Glutamatergic neuron (in vitro differentiated cells): ENCODE measurements at regions not wholly inside any gene's neighbourhood (a gene's known extent, or its start where the extent isn't known, plus 50 kb on each side); places are given as distances from the start of the nearest gene placed in this dataset.
A peak's percentile ranks its signal among the peaks of the same experiment; 100 is the strongest.

ENCODE experiments used
- DNase-seq: peaks from one replicate; pipeline ENCODE4 v3.0.0; 2022
- H3K27ac Mint-ChIP-seq: one replicate; pipeline ENCODE4 v1.8.0; 2020; ENCODE audit warnings: mild to moderate bottlenecking, mixed read lengths, inconsistent platforms; ENCODE audit not compliant: unreplicated experiment
- H3K27me3 Mint-ChIP-seq: one replicate; pipeline ENCODE4 v1.8.0; 2020; ENCODE audit warnings: mild to moderate bottlenecking, moderate library complexity, mixed read lengths, inconsistent platforms; ENCODE audit not compliant: unreplicated experiment
- H3K36me3 Mint-ChIP-seq: one replicate; pipeline ENCODE4 v1.8.0; 2020; ENCODE audit warnings: mild to moderate bottlenecking, mixed read lengths, inconsistent platforms; ENCODE audit not compliant: unreplicated experiment
- H3K4me1 Mint-ChIP-seq: one replicate; pipeline ENCODE4 v1.8.0; 2020; ENCODE audit warnings: mild to moderate bottlenecking, low read depth, mixed read lengths, inconsistent platforms; ENCODE audit not compliant: unreplicated experiment
- H3K4me3 Mint-ChIP-seq: one replicate; pipeline ENCODE4 v1.8.0; 2020; ENCODE audit warnings: mild to moderate bottlenecking, mixed read lengths, inconsistent platforms; ENCODE audit not compliant: unreplicated experiment
- H3K9me3 Mint-ChIP-seq: one replicate; pipeline ENCODE4 v1.8.0; 2020; ENCODE audit warnings: mild to moderate bottlenecking, moderate library complexity, mixed read lengths, inconsistent platforms; ENCODE audit not compliant: unreplicated experiment
- CTCF ChIP-seq: fragments of 200-600 bp; sonication (generic); IDR thresholded peaks from one replicate; pipeline ENCODE4 v1.5.0; 2021; ENCODE audit not compliant: partially characterized antibody, unreplicated experiment

DNA sequence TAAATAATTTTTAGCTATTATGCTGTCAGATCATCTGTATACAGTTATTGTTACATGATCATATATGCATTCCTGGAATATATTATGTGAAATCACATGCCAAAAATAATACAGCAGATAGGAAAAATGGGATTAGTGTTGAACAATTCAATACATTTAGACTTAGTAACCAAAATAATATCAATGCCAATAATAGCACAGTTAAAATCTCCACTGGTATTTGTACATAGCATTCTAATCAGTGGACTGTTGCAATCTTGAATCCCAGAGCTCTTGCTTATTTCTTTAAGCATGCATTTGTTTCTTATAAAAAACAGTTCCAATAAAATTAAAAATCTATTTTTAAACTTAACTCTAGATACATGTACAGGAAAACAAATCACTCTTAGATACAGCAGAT lies 2772.2 kb downstream of the PCDH9 start:
- no peaks in the 10 kb centered on the region for H3K36me3 Mint-ChIP-seq
- peaks cover 5% of the 10 kb centered on the region for H3K4me1 Mint-ChIP-seq
- H3K9me3 Mint-ChIP-seq, result no peaks in the 10 kb centered on the region
- H3K27ac Mint-ChIP-seq, result no peak overlapping the region
- H3K27me3 Mint-ChIP-seq, result no peaks in the 10 kb centered on the region
- no peak for DNase-seq
- H3K4me3 Mint-ChIP-seq, result no peak overlapping the region
- no peak for TF ChIP-seq CTCF

DNA sequence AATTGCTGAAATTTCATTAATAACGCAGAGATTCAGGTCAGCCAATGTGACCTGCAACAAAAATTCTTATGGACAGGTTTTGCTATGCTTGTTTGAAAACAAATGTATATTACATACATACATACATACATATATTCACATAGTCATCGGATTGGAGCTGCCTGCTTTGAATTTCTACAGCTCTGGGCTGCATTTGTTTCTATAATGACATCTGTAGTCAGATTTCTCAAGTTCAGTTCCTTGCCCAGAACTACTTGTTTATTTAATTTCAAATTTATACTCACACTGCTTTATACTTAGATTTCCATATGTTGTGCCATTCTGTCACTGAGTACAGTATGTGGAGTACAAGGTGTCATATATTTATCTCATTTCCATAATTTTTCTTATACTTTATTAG lies 2775.0 kb downstream of the PCDH9 start:
- DNase-seq, result no peak
- TF ChIP-seq CTCF, result no peak
- Mint-ChIP-seq H3K36me3 (no peaks in the 10 kb centered on the region), H3K4me1 (peaks cover 5% of the 10 kb centered on the region), H3K9me3 (no peaks in the 10 kb centered on the region), H3K27ac (no peak overlapping the region), H3K27me3 (no peaks in the 10 kb centered on the region), H3K4me3 (no peak overlapping the region)

DNA sequence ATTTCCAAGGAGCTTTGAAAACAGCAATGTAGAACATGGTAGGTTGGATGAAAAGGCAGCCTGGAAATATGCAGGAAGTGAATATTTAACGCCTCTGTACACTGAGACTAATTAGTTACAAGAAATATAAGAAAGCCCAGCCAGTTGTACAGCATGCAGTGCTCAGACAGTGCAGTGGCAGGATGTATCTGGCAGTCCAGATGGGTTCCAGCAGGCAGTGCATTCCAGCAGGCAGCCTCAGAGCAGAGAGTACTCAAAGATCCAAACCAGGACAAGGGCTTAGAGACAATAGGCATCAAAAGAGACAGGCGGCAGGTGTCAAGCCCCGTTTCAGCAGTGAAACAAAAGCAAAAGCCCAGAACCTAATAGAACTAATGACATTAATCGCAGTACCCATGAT lies 2776.3 kb downstream of the PCDH9 start:
- no peak for TF ChIP-seq CTCF
- peaks cover 5% of the 10 kb centered on the region for H3K4me1 Mint-ChIP-seq
- no peak overlapping the region for H3K27ac Mint-ChIP-seq
- no peak overlapping the region for H3K4me3 Mint-ChIP-seq
- no peaks in the 10 kb centered on the region for H3K27me3 Mint-ChIP-seq
- H3K36me3 Mint-ChIP-seq, result no peaks in the 10 kb centered on the region
- DNase-seq, result peak; percentile 27
- H3K9me3 Mint-ChIP-seq, result no peaks in the 10 kb centered on the region

DNA sequence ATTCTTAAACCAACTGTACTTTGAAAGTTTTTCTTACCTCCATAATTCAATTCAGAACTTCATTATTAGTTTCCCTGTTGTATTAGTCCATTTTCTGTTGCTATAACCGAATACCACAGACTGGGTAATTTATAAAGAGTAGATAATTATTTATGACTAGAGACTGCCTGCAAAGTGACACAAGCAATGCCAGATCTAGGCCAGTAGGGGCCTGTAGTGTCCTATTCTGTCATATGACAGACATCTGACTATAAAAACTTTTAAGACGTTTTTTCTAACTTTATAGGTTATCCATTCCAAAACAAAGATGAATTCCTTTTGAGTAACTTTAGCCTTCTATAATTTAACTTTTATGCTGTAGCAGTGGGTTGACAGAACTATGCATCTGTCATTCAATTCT lies 2783.8 kb downstream of the PCDH9 start:
- Mint-ChIP-seq H3K4me1 (no peaks in the 10 kb centered on the region), H3K27ac (no peak overlapping the region), H3K9me3 (no peaks in the 10 kb centered on the region), H3K4me3 (no peak overlapping the region), H3K36me3 (no peaks in the 10 kb centered on the region), H3K27me3 (no peaks in the 10 kb centered on the region)
- DNase-seq, result no peak
- TF ChIP-seq CTCF, result peak; percentile 59

- Mint-ChIP-seq H3K27me3 (no peaks in the 10 kb centered on the region), H3K36me3 (no peaks in the 10 kb centered on the region), H3K4me3 (no peak overlapping the region), H3K9me3 (no peaks in the 10 kb centered on the region), H3K27ac (no peak overlapping the region), H3K4me1 (peaks cover 6% of the 10 kb centered on the region)
- no peak for TF ChIP-seq CTCF
- DNase-seq, result no peak
Measured at GRCh38 chr13:64441740-64442139, 2788.4 kb downstream of the PCDH9 start.
